Stimulated activated CD8-positive, alpha-beta memory T cell treated with anti-CD3 and anti-CD28 coated beads, Interleukin-2, amount 100 ng/mL, for 1 hour (primary cell): ENCODE measurements at regions not wholly inside any gene's neighbourhood (a gene's known extent, or its start where the extent isn't known, plus 50 kb on each side); places are given as distances from the start of the nearest gene placed in this dataset.
A peak's percentile ranks its signal among the peaks of the same experiment; 100 is the strongest.
"Not testable (repeated sequence)": the region's sequence is repeated elsewhere in the genome, so short reads cannot be mapped to it uniquely, and the experiment has no call there.

Experiments
- DNase-seq, 2 donors: peaks; one replicate each; pipeline ENCODE4 v3.0.0-alpha.2; 2020; ENCODE audit warnings: low read depth in 2 of 2

GRCh38 chr9:105114318-105114717 lies 130.1 kb upstream of the SLC44A1 start:
- no peak for DNase-seq

- no peak for DNase-seq
These were observed 129.3 kb upstream of the SLC44A1 start for GRCh38 chr9:105114964-105115728.

- no peak for DNase-seq
These were observed 128.2 kb upstream of the SLC44A1 start for GRCh38 chr9:105116052-105116868.

- no peak for DNase-seq
These were observed 127.2 kb upstream of the SLC44A1 start for GRCh38 chr9:105117234-105117633.

- no peak for DNase-seq
These were observed 125.8 kb upstream of the SLC44A1 start for GRCh38 chr9:105118636-105119035.

- no peak for DNase-seq
These were observed 125.3 kb upstream of the SLC44A1 start for GRCh38 chr9:105119156-105119555.

- no peak for DNase-seq
These were observed 122.5 kb upstream of the SLC44A1 start for GRCh38 chr9:105121861-105122430.

GRCh38 chr9:105124598-105124997 lies 119.9 kb upstream of the SLC44A1 start:
- DNase-seq = not testable (repeated sequence)

- no peak for DNase-seq
These were observed 118.2 kb upstream of the SLC44A1 start for GRCh38 chr9:105126226-105126625.

- peak in 1 of 2 donors; percentile 22 for DNase-seq
These were observed 116.6 kb upstream of the SLC44A1 start for GRCh38 chr9:105127863-105128220.

- DNase-seq = no peak
These were observed 115.4 kb upstream of the SLC44A1 start for GRCh38 chr9:105128908-105129600.

- DNase-seq = no peak
These were observed 114.7 kb upstream of the SLC44A1 start for GRCh38 chr9:105129731-105130130.

GRCh38 chr9:105131981-105132380 lies 112.5 kb upstream of the SLC44A1 start:
- DNase-seq = no peak

- DNase-seq = no peak
These were observed 111.8 kb upstream of the SLC44A1 start for GRCh38 chr9:105132606-105133005.

- no peak for DNase-seq
These were observed 106.1 kb upstream of the SLC44A1 start for GRCh38 chr9:105138306-105138801.

- DNase-seq = no peak
These were observed 103.1 kb upstream of the SLC44A1 start for GRCh38 chr9:105141146-105141975.

GRCh38 chr9:105141976-105142250 lies 102.5 kb upstream of the SLC44A1 start:
- no peak for DNase-seq

- DNase-seq = no peak
These were observed 101.9 kb upstream of the SLC44A1 start for GRCh38 chr9:105142406-105143135.

- no peak for DNase-seq
These were observed 101.4 kb upstream of the SLC44A1 start for GRCh38 chr9:105143136-105143430.

- no peak for DNase-seq
These were observed 100.4 kb upstream of the SLC44A1 start for GRCh38 chr9:105144076-105144475.

- DNase-seq = no peak
These were observed 99.6 kb upstream of the SLC44A1 start for GRCh38 chr9:105144841-105145240.
